K562 (cell line): ENCODE measurements at regions not wholly inside any gene's neighbourhood (a gene's known extent, or its start where the extent isn't known, plus 50 kb on each side); places are given as distances from the start of the nearest gene placed in this dataset.

Source experiments
- ATAC-seq: fragments of 200-7000 bp; cut with Tn5 transposase; 3 replicates; pipeline ENCODE4 v1.9.1; 2020; ENCODE audit warnings: moderate library complexity
- BruUV-seq: library from RNA; stranded (reverse); fragments of 400-500 nt; replicated peaks from 2 replicates; lab custom pipeline; 2021; lab: Mats Ljungman, UMichigan
- CTCF ChIA-PET: fragments of 300-600 bp; formaldehyde crosslinking; extraction: SDS; loops from one replicate; lab custom pipeline; 2021; ENCODE audit warnings: low intra/inter-chr PET ratio; lab: Yijun Ruan, JAX
- POLR2A ChIA-PET: fragments of 300-600, 350-650 bp; sonication (Branson Sonifier 250); formaldehyde crosslinking; extraction: SDS; loops from one replicate; lab custom pipeline; 2021; ENCODE audit warnings: antibody characterized with exemption, inconsistent platforms; lab: Yijun Ruan, JAX
- DNase-seq, 4 experiments: peaks; one replicate each; pipeline versions ENCODE4 v3.0.0 to v3.0.0-alpha.2; 2011 to 2018; ENCODE audit warnings: low spot score in 3 of 4, mixed read lengths in 3 of 4; ENCODE audit errors: extremely low read depth in 1 of 4
- FAIRE-seq: peaks from 2 replicates; lab custom pipeline; 2011; peaks lifted over from hg19 to GRCh38; lab: Jason Lieb, UNC
- H2AFZ ChIP-seq: 2 replicates; pipeline ENCODE4 v1.6.0; 2011; ENCODE audit warnings: low read depth, low read length, control low read depth, inconsistent platforms
- H3K27ac ChIP-seq: fragments of 200-600 bp; 3 replicates; pipeline ENCODE4 v1.8.0; 2011; ENCODE audit warnings: low read depth, mild to moderate bottlenecking, control low read depth, inconsistent platforms, low read length, moderate library complexity, mixed read lengths; ENCODE audit errors: extremely low read depth
- H3K27me3 ChIP-seq, 2 experiments: fragments of 300-600 bp in 1 of 2; 2 replicates in 1 of 2; 3 replicates in 1 of 2; pipeline versions ENCODE4 v1.6.0 to v1.8.0; 2011; ENCODE audit warnings: inconsistent platforms in 2 of 2, low read length in 2 of 2, mild to moderate bottlenecking in 1 of 2, mixed read lengths in 1 of 2, moderate library complexity in 1 of 2; ENCODE audit not compliant: control insufficient read depth in 2 of 2, insufficient read depth in 2 of 2
- H3K36me3 ChIP-seq: fragments of 300-600 bp; 3 replicates; pipeline ENCODE4 v1.8.0; 2011; ENCODE audit warnings: mild to moderate bottlenecking, low read length, inconsistent platforms; ENCODE audit not compliant: control insufficient read depth, insufficient read depth
- H3K4me1 ChIP-seq, 2 experiments: fragments of 200-600 bp in 1 of 2; replicated peaks in 1 of 2; 2 replicates in 1 of 2; 3 replicates in 1 of 2; pipeline versions ENCODE4 v1.5.1 to v1.8.0; 2011; ENCODE audit warnings: inconsistent platforms in 2 of 2, low read length in 2 of 2, mild to moderate bottlenecking in 1 of 2, mixed read lengths in 1 of 2, moderate library complexity in 1 of 2; ENCODE audit not compliant: control insufficient read depth in 2 of 2, insufficient read depth in 2 of 2
- H3K4me2 ChIP-seq: 2 replicates; pipeline ENCODE4 v1.6.1; 2011; ENCODE audit warnings: low read length, control low read depth, inconsistent platforms, mixed read lengths; ENCODE audit not compliant: insufficient read depth
- H3K4me3 ChIP-seq: fragments of 200-600 bp; sonication (generic), shearing (Covaris generic); 2 replicates; pipeline ENCODE4 v1.5.1; 2016; ENCODE audit warnings: control low read depth, inconsistent platforms
- H3K79me2 ChIP-seq: fragments of 200-600 bp; 3 replicates; pipeline ENCODE4 v1.8.0; 2011; ENCODE audit warnings: low read length, inconsistent platforms; ENCODE audit not compliant: control insufficient read depth, insufficient read depth
- H3K9ac ChIP-seq, 2 experiments: 2 replicates each; pipeline versions ENCODE4 v1.6.0 to v1.6.1; 2011; ENCODE audit warnings: low read depth in 2 of 2, low read length in 2 of 2, control low read depth in 1 of 2, inconsistent platforms in 1 of 2, mild to moderate bottlenecking in 1 of 2, mixed read lengths in 1 of 2; ENCODE audit not compliant: insufficient read depth in 1 of 2
- H3K9me1 ChIP-seq: one replicate; pipeline ENCODE4 v1.6.0; 2011; ENCODE audit warnings: inconsistent platforms, mild to moderate bottlenecking, low read length, moderate library complexity; ENCODE audit not compliant: control insufficient read depth, insufficient read depth
- H3K9me3 ChIP-seq: replicated peaks from 2 replicates; pipeline ENCODE4 v1.5.1; 2011; ENCODE audit warnings: low read depth, low read length, inconsistent platforms; ENCODE audit not compliant: control insufficient read depth, insufficient read depth
- H4K20me1 ChIP-seq: replicated peaks from 2 replicates; pipeline ENCODE4 v1.6.1; 2011; ENCODE audit warnings: low read length, inconsistent platforms, mixed read lengths; ENCODE audit not compliant: control insufficient read depth, insufficient read depth
- ARID1B ChIP-seq: fragments of 450-650 bp; IDR thresholded peaks from 2 replicates; pipeline ENCODE4 v1.6.1; 2016; ENCODE audit warnings: antibody characterized with exemption, mild to moderate bottlenecking, inconsistent platforms
- MXI1 ChIP-seq: IDR thresholded peaks from 2 replicates; pipeline ENCODE4 v1.6.1; 2011; ENCODE audit warnings: low read depth, mild to moderate bottlenecking, improper control_type of control experiment, low read length
- PURB ChIP-seq: sonication (generic); formaldehyde crosslinking; IDR thresholded peaks from 2 replicates; pipeline ENCODE4 v1.9.0; 2021; ENCODE audit warnings: low read depth, mild to moderate bottlenecking, missing genetic modification reagents
- SMARCE1 ChIP-seq: fragments of 450-650 bp; IDR thresholded peaks from 2 replicates; pipeline ENCODE4 v1.7.1; 2016; ENCODE audit warnings: mild to moderate bottlenecking
- TAL1 ChIP-seq: fragments of 450-650 bp; IDR thresholded peaks from 2 replicates; pipeline ENCODE4 v1.6.1; 2016; ENCODE audit warnings: mild to moderate bottlenecking
- TCF7L2 ChIP-seq: fragments of 150-350 bp; IDR thresholded peaks from 2 replicates; pipeline ENCODE4 v1.6.1; 2016; ENCODE audit warnings: low read depth, mild to moderate bottlenecking, low read length, moderate library complexity
- TRIM28 ChIP-seq: fragments of 450-650 bp; IDR thresholded peaks from 2 replicates; pipeline ENCODE4 v1.6.1; 2017
- WGBS: fragments of 100-300 bp; shearing (Covaris generic); methylation state at CpG from one replicate; pipeline ENCODE4 v1.1.6; 2016; ENCODE audit warnings: low coverage, mixed read lengths; ENCODE audit not compliant: insufficient coverage; ENCODE audit errors: missing lambda C conversion rate; 5-methylcytosine and 5-hydroxymethylcytosine counted together
- in situ Hi-C: fragments of 300-500 bp; cut with MboI; formaldehyde crosslinking; loops from 4 replicates; pipeline ENCODE4 v1.15.0; 2018; ENCODE audit warnings: inconsistent platforms, mixed read lengths
- intact Hi-C: fragments of 100-400 bp; cut with micrococcal nuclease; formaldehyde crosslinking; loops from 2 replicates; pipeline ENCODE4 v1.14.2; 2022
- TF ChIP-seq, protein P1 (sequence below), 2 experiments: fragments of 450-650 bp in 1 of 2; sonication (generic) in 1 of 2; formaldehyde crosslinking; conservative IDR thresholded peaks; 2 replicates each; pipeline versions ENCODE4 v1.4.0 to v1.8.1; 2020 to 2022; ENCODE audit warnings: mild to moderate bottlenecking in 1 of 2, missing genetic modification reagents in 1 of 2
- TF ChIP-seq, protein P2 (sequence below), 2 experiments: fragments of 450-650 bp; IDR thresholded peaks; 2 replicates each; pipeline ENCODE4 v1.6.1; 2016; ENCODE audit warnings: mild to moderate bottlenecking in 2 of 2, borderline replicate concordance in 1 of 2, low read depth in 1 of 2, moderate library complexity in 1 of 2
- TF ChIP-seq, protein P3 (sequence below): fragments of 450-650 bp; IDR thresholded peaks from 2 replicates; pipeline ENCODE4 v1.6.1; 2016; ENCODE audit warnings: borderline replicate concordance

DNA sequence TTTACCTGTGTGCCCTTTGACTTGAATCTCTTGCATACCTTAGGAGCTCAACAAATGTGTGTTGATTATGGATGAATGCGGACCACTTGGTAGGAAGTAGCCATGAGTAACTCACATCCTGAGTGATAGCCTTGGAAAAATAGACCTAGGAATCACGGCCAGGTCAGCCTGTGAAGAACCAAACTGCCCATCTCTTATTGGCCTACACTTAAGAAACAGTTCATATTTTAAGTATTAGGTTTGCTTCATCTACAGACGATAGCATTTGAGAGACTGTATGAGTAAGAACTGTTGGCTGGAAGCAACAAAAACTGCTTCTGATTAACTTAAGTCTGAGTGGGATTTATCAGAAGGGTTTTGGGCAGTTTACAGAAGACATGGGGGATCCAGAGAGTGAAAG lies 152.5 kb upstream of the ADRA1D start (continued):
- TF ChIP-seq, protein P1, sequence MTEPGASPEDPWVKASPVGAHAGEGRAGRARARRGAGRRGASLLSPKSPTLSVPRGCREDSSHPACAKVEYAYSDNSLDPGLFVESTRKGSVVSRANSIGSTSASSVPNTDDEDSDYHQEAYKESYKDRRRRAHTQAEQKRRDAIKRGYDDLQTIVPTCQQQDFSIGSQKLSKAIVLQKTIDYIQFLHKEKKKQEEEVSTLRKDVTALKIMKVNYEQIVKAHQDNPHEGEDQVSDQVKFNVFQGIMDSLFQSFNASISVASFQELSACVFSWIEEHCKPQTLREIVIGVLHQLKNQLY (CRISPR knock-in tag; conservative IDR thresholded peaks at IDR 0.05), result no peak

DNA sequence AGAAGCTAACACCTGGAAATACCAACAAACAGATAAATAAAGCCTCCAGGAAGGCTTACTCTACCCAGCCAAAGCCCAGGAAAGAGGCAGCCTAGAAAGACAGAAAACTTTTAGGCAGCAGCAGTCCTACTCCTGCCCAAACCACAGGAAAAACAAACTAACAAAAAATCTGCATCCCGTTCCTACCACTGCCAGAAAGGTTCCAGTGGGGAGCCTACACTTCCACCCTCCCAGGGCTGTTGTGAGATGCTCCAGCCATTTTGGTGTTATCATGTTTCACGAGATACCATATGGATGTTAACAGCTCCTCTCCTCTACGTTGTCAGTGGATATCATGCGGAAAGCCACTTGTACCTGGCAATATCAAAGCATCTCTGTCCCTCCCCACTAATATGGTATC lies 135.9 kb upstream of the ADRA1D start:
- in situ Hi-C loops (no loop called here), intact Hi-C loops (no loop called here)
- Histone ChIP-seq H3K4me3 (no peak overlapping the region), H2AFZ (no peak overlapping the region), H3K79me2 (no peaks in the 10 kb centered on the region), H3K27ac (no peak overlapping the region), H3K27me3 (peaks cover 0 to 4% of the 10 kb centered on the region in 2 experiments; a peak in 1 of 5 replicates), H3K4me2 (no peak overlapping the region), H4K20me1 (no peaks in the 10 kb centered on the region), H3K4me1 (no peaks in the 10 kb centered on the region), H3K9me3 (no peaks in the 10 kb centered on the region), H3K9ac (no peak overlapping the region), H3K9me1 (no peaks in the 10 kb centered on the region), H3K36me3 (no peaks in the 10 kb centered on the region)
- CTCF ChIA-PET, result no interaction called here
- WGBS, result 3% methylated on average over 3 of the region's 4 CpGs
- ATAC-seq (no peak), DNase-seq (no peak), FAIRE-seq (no peak)
- POLR2A ChIA-PET, result interaction anchor here (0.6 kb wide), 1 partner anchor 80 kb away, joined by 3 read pairs; no protein-coding TSS in a partner anchor
- BruUV-seq, result no TSS peak
- no peak for TF ChIP-seq SMARCE1
- no peak for TF ChIP-seq MXI1
- TF ChIP-seq PURB, result no peak
- TF ChIP-seq, protein P2, sequence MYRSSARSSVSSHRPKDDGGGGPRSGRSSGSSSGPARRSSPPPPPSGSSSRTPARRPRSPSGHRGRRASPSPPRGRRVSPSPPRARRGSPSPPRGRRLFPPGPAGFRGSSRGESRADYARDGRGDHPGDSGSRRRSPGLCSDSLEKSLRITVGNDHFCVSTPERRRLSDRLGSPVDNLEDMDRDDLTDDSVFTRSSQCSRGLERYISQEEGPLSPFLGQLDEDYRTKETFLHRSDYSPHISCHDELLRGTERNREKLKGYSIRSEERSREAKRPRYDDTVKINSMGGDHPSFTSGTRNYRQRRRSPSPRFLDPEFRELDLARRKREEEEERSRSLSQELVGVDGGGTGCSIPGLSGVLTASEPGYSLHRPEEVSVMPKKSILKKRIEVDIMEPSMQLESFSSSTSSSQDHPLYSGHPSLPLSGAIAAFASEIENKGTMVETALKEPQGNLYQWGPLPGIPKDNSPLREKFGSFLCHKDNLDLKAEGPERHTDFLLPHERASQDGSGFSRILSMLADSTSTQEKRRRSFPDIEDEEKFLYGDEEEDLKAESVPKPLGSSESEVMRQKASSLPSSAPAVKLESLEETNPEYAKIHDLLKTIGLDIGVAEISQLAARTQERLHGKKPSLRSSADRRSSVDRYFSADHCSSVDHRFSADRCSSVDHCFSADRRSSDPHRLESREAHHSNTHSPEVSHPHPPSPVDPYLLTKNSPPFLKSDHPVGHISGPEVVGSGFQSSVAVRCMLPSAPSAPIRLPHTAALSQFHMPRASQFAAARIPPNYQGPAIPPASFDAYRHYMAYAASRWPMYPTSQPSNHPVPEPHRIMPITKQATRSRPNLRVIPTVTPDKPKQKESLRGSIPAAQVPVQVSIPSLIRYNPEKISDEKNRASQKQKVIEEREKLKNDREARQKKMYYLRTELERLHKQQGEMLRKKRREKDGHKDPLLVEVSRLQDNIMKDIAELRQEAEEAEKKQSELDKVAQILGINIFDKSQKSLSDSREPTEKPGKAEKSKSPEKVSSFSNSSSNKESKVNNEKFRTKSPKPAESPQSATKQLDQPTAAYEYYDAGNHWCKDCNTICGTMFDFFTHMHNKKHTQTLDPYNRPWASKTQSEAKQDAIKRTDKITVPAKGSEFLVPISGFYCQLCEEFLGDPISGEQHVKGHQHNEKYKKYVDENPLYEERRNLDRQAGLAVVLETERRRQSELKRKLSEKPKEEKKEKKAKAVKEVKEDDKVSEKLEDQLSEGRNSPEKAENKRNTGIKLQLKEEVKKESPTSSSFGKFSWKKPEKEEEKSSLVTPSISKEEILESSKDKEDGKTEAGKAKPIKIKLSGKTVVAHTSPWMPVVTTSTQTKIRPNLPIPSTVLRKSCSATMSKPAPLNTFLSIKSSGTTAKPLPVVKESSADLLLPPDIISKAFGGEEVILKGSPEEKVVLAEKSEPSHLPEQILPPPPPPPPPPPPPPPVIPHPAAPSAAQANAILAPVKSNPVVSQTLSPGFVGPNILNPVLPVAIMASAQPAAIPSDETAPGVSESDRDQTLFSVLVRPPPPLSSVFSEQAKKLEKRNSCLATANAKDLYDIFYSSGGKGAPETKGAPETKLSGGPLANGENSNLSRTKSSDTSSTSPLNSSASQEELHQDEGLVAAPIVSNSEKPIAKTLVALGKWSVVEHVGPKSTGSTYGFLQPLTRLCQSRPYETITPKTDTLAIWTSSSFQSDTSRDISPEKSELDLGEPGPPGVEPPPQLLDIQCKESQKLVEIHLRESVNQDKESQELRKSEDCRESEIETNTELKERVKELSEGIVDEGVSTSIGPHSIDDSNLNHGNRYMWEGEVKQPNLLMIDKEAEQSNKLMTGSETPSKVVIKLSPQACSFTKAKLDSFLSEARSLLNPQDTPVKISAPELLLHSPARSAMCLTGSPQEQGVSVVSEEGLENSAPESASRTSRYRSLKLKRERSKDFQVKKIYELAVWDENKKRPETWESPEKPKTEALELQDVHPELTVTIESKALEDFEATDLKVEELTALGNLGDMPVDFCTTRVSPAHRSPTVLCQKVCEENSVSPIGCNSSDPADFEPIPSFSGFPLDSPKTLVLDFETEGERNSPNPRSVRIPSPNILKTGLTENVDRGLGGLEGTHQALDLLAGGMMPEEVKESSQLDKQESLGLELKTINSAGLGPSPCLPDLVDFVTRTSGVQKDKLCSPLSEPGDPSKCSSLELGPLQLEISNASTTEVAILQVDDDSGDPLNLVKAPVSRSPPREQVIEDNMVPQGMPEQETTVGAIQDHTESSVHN (IDR thresholded peaks at IDR 0.05; ENCODE audit: borderline replicate concordance in 1 of 2, low read depth in 1 of 2), result no peak
- TF ChIP-seq, protein P3, sequence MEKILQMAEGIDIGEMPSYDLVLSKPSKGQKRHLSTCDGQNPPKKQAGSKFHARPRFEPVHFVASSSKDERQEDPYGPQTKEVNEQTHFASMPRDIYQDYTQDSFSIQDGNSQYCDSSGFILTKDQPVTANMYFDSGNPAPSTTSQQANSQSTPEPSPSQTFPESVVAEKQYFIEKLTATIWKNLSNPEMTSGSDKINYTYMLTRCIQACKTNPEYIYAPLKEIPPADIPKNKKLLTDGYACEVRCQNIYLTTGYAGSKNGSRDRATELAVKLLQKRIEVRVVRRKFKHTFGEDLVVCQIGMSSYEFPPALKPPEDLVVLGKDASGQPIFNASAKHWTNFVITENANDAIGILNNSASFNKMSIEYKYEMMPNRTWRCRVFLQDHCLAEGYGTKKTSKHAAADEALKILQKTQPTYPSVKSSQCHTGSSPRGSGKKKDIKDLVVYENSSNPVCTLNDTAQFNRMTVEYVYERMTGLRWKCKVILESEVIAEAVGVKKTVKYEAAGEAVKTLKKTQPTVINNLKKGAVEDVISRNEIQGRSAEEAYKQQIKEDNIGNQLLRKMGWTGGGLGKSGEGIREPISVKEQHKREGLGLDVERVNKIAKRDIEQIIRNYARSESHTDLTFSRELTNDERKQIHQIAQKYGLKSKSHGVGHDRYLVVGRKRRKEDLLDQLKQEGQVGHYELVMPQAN, result no peak
- TF ChIP-seq TCF7L2, result no peak
- TF ChIP-seq TRIM28, result no peak
- no peak for TF ChIP-seq ARID1B
- TF ChIP-seq TAL1, result no peak
